HepG2 (cell line): ENCODE measurements at regions not wholly inside any gene's neighbourhood (a gene's known extent, or its start where the extent isn't known, plus 50 kb on each side); places are given as distances from the start of the nearest gene placed in this dataset.

ENCODE experiments used
- ASH2L ChIP-seq: fragments of 300-600, 200-600 bp; sonication (generic); IDR thresholded peaks from 2 replicates; pipeline ENCODE4 v1.7.0; 2017; ENCODE audit warnings: low read depth, mild to moderate bottlenecking, moderate library complexity, mixed read lengths, low read length; ENCODE audit not compliant: insufficient read length
- ATF7-NPFF ChIP-seq: sonication (generic); formaldehyde crosslinking; IDR thresholded peaks from 2 replicates; pipeline ENCODE4 v1.8.1; 2023; ENCODE audit warnings: mild to moderate bottlenecking, low read depth, missing genetic modification reagents, moderate library complexity
- CEBPB ChIP-seq: IDR thresholded peaks from 2 replicates; pipeline ENCODE4 v1.6.1; 2011; ENCODE audit warnings: low read depth, low read length, improper control_type of control experiment, borderline replicate concordance
- CSRNP2 ChIP-seq: sonication (generic); formaldehyde crosslinking; conservative IDR thresholded peaks from 2 replicates; pipeline ENCODE4 v1.8.0; 2022; ENCODE audit warnings: low read depth, missing genetic modification reagents
- DMTF1 ChIP-seq: sonication (generic); formaldehyde crosslinking; IDR thresholded peaks from 2 replicates; pipeline ENCODE4 v1.4.0; 2020; ENCODE audit warnings: mild to moderate bottlenecking, missing genetic modification reagents
- FOXA3 ChIP-seq: IDR thresholded peaks from 2 replicates; pipeline ENCODE4 v1.6.1; 2016; ENCODE audit warnings: missing genetic modification reagents, missing compliant biosample characterization
- GRHL1 ChIP-seq: sonication (generic); formaldehyde crosslinking; conservative IDR thresholded peaks from 2 replicates; pipeline ENCODE4 v1.8.0; 2022; ENCODE audit warnings: missing genetic modification reagents
- HMG20A ChIP-seq: IDR thresholded peaks from 2 replicates; pipeline ENCODE4 v1.6.1; 2016; ENCODE audit warnings: borderline replicate concordance
- HNF4A ChIP-seq: sonication (generic); formaldehyde crosslinking; IDR thresholded peaks from 2 replicates; pipeline ENCODE4 v1.4.0; 2020; ENCODE audit warnings: missing genetic modification reagents
- MIER3 ChIP-seq: IDR thresholded peaks from 2 replicates; pipeline ENCODE4 v1.6.1; 2016; ENCODE audit warnings: missing compliant biosample characterization, borderline replicate concordance
- MYC ChIP-seq: sonication (generic); formaldehyde crosslinking; IDR thresholded peaks from 2 replicates; pipeline ENCODE4 v1.9.0; 2021; ENCODE audit warnings: missing genetic modification reagents, borderline replicate concordance
- NFIC ChIP-seq: IDR thresholded peaks from 2 replicates; pipeline ENCODE4 v1.6.1; 2012; ENCODE audit warnings: mild to moderate bottlenecking, low read length, inconsistent platforms
- ONECUT2 ChIP-seq: sonication (generic); formaldehyde crosslinking; IDR thresholded peaks from 2 replicates; pipeline ENCODE4 v1.4.0; 2020; ENCODE audit warnings: missing genetic modification reagents
- SKIL ChIP-seq: sonication (generic); formaldehyde crosslinking; IDR thresholded peaks from 2 replicates; pipeline ENCODE4 v1.8.0; 2022; ENCODE audit warnings: missing genetic modification reagents, mild to moderate bottlenecking, moderate library complexity, borderline replicate concordance
- SP5 ChIP-seq: IDR thresholded peaks from 2 replicates; pipeline ENCODE4 v1.6.1; 2016; ENCODE audit warnings: low read depth, borderline replicate concordance
- TBP ChIP-seq: sonication (generic); formaldehyde crosslinking; IDR thresholded peaks from 2 replicates; pipeline ENCODE4 v1.5.0; 2020; ENCODE audit warnings: missing genetic modification reagents
- TFE3 ChIP-seq: IDR thresholded peaks from 2 replicates; pipeline ENCODE4 v1.6.1; 2016
- THAP11 ChIP-seq: IDR thresholded peaks from 2 replicates; pipeline ENCODE4 v1.6.1; 2016; ENCODE audit warnings: missing biosample characterization, missing genetic modification reagents
- ZNF326 ChIP-seq: sonication (generic); formaldehyde crosslinking; IDR thresholded peaks from 2 replicates; pipeline ENCODE4 v1.4.0; 2020; ENCODE audit warnings: missing genetic modification reagents, borderline replicate concordance
- ZNF547 ChIP-seq: sonication (generic); formaldehyde crosslinking; IDR thresholded peaks from 2 replicates; pipeline ENCODE4 v1.5.1; 2020; ENCODE audit warnings: mild to moderate bottlenecking, missing genetic modification reagents
- ZNF839 ChIP-seq: sonication (generic); formaldehyde crosslinking; IDR thresholded peaks from 2 replicates; pipeline ENCODE4 v1.4.0; 2020; ENCODE audit warnings: missing genetic modification reagents, mild to moderate bottlenecking, borderline replicate concordance
- ZSCAN12 ChIP-seq: sonication (generic); formaldehyde crosslinking; IDR thresholded peaks from 2 replicates; pipeline ENCODE4 v1.9.0; 2021; ENCODE audit warnings: mild to moderate bottlenecking, missing genetic modification reagents

GRCh38 chr22:26763633-26764361, 106.4 kb downstream of the MIAT start (continued):
- TF ChIP-seq SP5 (CRISPR knock-in tag) (no peak), HNF4A (CRISPR knock-in tag) (no peak), MIER3 (CRISPR knock-in tag) (no peak), FOXA3 (CRISPR knock-in tag) (peak; percentile 79), ZNF839 (CRISPR knock-in tag) (no peak), TFE3 (CRISPR knock-in tag) (no peak), ATF7-NPFF (no peak), GRHL1 (no peak), THAP11 (CRISPR knock-in tag) (no peak), CEBPB (peak; percentile 74; the same call in 1 of the 2 replicates), CSRNP2 (no peak), ASH2L (no peak), HMG20A (CRISPR knock-in tag) (peak; percentile 35; the same call in 1 of the 2 replicates), ONECUT2 (CRISPR knock-in tag) (no peak), ZNF326 (CRISPR knock-in tag) (no peak), ZSCAN12 (no peak), ZNF547 (no peak), SKIL (CRISPR knock-in tag) (no peak), DMTF1 (CRISPR knock-in tag) (no peak), TBP (CRISPR knock-in tag) (no peak), NFIC (no peak), MYC (CRISPR knock-in tag) (0 out of 2 replicates have a peak, but pooled peaks have one; percentile 24)
